Hepatocyte (in vitro differentiated cells): ENCODE measurements at regions not wholly inside any gene's neighbourhood (a gene's known extent, or its start where the extent isn't known, plus 50 kb on each side); places are given as distances from the start of the nearest gene placed in this dataset.

Source experiments
- EZH2 ChIP-seq: fragments of 200-600 bp; sonication (generic); IDR thresholded peaks from 2 replicates; pipeline ENCODE4 v1.6.1; 2016; ENCODE audit warnings: antibody characterized with exemption, mild to moderate bottlenecking, borderline replicate concordance
- EZH2phosphoT487 ChIP-seq: fragments of 200-600 bp; sonication (generic); IDR thresholded peaks from one replicate; pipeline ENCODE4 v1.6.1; 2018; ENCODE audit warnings: antibody characterized with exemption, mild to moderate bottlenecking, low read depth, moderate library complexity; ENCODE audit not compliant: unreplicated experiment, severe bottlenecking
- TF ChIP-seq, protein P1 (sequence below): fragments of 200-600 bp; sonication (generic); IDR thresholded peaks from 2 replicates; pipeline ENCODE4 v1.5.1; 2016; ENCODE audit warnings: antibody characterized with exemption, mild to moderate bottlenecking; ENCODE audit not compliant: poor library complexity

- TF ChIP-seq, protein P1, sequence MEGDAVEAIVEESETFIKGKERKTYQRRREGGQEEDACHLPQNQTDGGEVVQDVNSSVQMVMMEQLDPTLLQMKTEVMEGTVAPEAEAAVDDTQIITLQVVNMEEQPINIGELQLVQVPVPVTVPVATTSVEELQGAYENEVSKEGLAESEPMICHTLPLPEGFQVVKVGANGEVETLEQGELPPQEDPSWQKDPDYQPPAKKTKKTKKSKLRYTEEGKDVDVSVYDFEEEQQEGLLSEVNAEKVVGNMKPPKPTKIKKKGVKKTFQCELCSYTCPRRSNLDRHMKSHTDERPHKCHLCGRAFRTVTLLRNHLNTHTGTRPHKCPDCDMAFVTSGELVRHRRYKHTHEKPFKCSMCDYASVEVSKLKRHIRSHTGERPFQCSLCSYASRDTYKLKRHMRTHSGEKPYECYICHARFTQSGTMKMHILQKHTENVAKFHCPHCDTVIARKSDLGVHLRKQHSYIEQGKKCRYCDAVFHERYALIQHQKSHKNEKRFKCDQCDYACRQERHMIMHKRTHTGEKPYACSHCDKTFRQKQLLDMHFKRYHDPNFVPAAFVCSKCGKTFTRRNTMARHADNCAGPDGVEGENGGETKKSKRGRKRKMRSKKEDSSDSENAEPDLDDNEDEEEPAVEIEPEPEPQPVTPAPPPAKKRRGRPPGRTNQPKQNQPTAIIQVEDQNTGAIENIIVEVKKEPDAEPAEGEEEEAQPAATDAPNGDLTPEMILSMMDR = no peak
- TF ChIP-seq EZH2 = no peak
- TF ChIP-seq EZH2phosphoT487 = no peak
These were observed 526.4 kb downstream of the KIF20B start for GRCh38 chr10:90227786-90228185.
